Testis (tissue), 2 donors: ENCODE measurements at regions not wholly inside any gene's neighbourhood (a gene's known extent, or its start where the extent isn't known, plus 50 kb on each side); places are given as distances from the start of the nearest gene placed in this dataset.

Experiments
- POLR2A ChIP-seq: fragments of 450-650 bp; IDR thresholded peaks from one replicate; pipeline ENCODE4 v1.6.1; 2017; ENCODE audit warnings: antibody characterized with exemption, mild to moderate bottlenecking, moderate library complexity
- TF ChIP-seq, protein P1 (sequence below), 3 experiments: fragments of 450-650 bp in 2 of 3; fragments of 200-600 bp in 1 of 3; sonication (generic) in 1 of 3; IDR thresholded peaks; one replicate each; pipeline ENCODE4 v1.5.1; 2016 to 2019; ENCODE audit warnings: antibody characterized with exemption in 3 of 3, mild to moderate bottlenecking in 2 of 3, moderate library complexity in 1 of 3

DNA sequence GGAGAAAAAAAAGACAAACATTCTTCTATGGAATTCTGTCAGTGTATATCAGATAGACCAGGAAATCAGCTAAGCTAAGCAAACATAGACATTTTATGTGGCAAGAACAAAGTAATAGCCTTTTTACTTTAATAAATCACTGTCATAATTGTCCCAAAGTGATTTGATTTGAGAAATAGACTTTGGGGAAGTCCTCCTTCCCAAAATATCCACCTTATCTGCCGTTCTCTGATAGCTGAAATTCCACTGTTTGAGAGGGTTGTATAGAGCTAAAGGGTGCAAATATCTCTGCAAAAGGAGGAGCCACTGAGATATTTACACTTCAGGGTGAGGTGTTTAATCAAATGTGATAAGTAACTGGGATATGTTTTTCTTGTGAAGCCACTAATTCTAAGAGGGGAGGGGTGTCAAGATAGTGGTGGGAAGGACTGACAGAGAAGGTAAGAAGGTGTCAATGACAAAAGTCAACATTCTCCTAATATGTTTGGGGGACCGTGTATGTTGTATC, 544.4 kb upstream of the JAG1 start:
- TF ChIP-seq, protein P1, sequence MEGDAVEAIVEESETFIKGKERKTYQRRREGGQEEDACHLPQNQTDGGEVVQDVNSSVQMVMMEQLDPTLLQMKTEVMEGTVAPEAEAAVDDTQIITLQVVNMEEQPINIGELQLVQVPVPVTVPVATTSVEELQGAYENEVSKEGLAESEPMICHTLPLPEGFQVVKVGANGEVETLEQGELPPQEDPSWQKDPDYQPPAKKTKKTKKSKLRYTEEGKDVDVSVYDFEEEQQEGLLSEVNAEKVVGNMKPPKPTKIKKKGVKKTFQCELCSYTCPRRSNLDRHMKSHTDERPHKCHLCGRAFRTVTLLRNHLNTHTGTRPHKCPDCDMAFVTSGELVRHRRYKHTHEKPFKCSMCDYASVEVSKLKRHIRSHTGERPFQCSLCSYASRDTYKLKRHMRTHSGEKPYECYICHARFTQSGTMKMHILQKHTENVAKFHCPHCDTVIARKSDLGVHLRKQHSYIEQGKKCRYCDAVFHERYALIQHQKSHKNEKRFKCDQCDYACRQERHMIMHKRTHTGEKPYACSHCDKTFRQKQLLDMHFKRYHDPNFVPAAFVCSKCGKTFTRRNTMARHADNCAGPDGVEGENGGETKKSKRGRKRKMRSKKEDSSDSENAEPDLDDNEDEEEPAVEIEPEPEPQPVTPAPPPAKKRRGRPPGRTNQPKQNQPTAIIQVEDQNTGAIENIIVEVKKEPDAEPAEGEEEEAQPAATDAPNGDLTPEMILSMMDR (IDR thresholded peaks at IDR 0.05), result no peak
- TF ChIP-seq POLR2A, result no peak
